ENCODE measurements at regions not wholly inside any gene's neighbourhood (a gene's known extent, or its start where the extent isn't known, plus 50 kb on each side); places are given as distances from the start of the nearest gene placed in this dataset.

- H3K9me3 ChIP-seq (ENCODE audit: low read depth), result no peaks in the 10 kb centered on the region
Measured at GRCh38 chr6:170134471-170135440, 156.1 kb downstream of the DLL1 start.

GRCh38 chr6:170134031-170134470, 156.8 kb downstream of the DLL1 start:
- Histone ChIP-seq H3K9me2 (ENCODE audit: insufficient read depth) (no peaks in the 10 kb centered on the region), H3K9ac (no peak overlapping the region), H3K4me1 (ENCODE audit: insufficient read depth) (no peaks in the 10 kb centered on the region), H3K36me3 (ENCODE audit: low read depth) (no peaks in the 10 kb centered on the region), H3K9me3 (ENCODE audit: low read depth) (no peaks in the 10 kb centered on the region), H3K4me2 (ENCODE audit: unreplicated experiment) (no peak overlapping the region), H2AFZ (no peak overlapping the region), H3K27me3 (replicated peaks; ENCODE audit: insufficient read depth) (no peaks in the 10 kb centered on the region), H3K4me3 (no peak overlapping the region), H4K20me1 (ENCODE audit: insufficient read depth) (no peaks in the 10 kb centered on the region), H3F3A (ENCODE audit: insufficient read depth) (no peaks in the 10 kb centered on the region), H3K79me2 (ENCODE audit: insufficient read depth) (no peaks in the 10 kb centered on the region), H3K27ac (no peak overlapping the region)
- TF ChIP-seq EZH2phosphoT487 (IDR thresholded peaks at IDR 0.05; ENCODE audit: insufficient read depth, low read depth) (no peak), EZH2 (IDR thresholded peaks at IDR 0.05; ENCODE audit: insufficient read depth, poor library complexity, severe bottlenecking) (no peak)
- WGBS, 2 experiments (ENCODE audit: low coverage in 1 of 2, low lambda C conversion rate in 2 of 2, missing lambda C conversion rate in 2 of 2), result 73 to 74% methylated on average over 17 of the region's 17 CpGs
- DNase-seq, result no peak
- in situ Hi-C loops (cut with MboI), result no loop called here

More at GRCh38 chr6:170134471-170135440, 156.1 kb downstream of the DLL1 start:
- H3K4me1 ChIP-seq (ENCODE audit: insufficient read depth), result no peaks in the 10 kb centered on the region
- H4K20me1 ChIP-seq (ENCODE audit: insufficient read depth), result no peaks in the 10 kb centered on the region
- TF ChIP-seq EZH2 (IDR thresholded peaks at IDR 0.05; ENCODE audit: insufficient read depth, poor library complexity, severe bottlenecking) (no peak), EZH2phosphoT487 (IDR thresholded peaks at IDR 0.05; ENCODE audit: insufficient read depth, low read depth) (no peak)
- in situ Hi-C loops (cut with MboI), result no loop called here
- no peak overlapping the region for H3K4me3 ChIP-seq
- no peak overlapping the region for H2AFZ ChIP-seq
- H3K27me3 ChIP-seq (replicated peaks; ENCODE audit: insufficient read depth), result no peaks in the 10 kb centered on the region
- H3K36me3 ChIP-seq (ENCODE audit: low read depth), result no peaks in the 10 kb centered on the region
- H3K9me2 ChIP-seq (ENCODE audit: insufficient read depth), result no peaks in the 10 kb centered on the region
- no peak overlapping the region for H3K27ac ChIP-seq
- DNase-seq, result no peak
- H3K4me2 ChIP-seq (ENCODE audit: unreplicated experiment), result no peak overlapping the region
- H3F3A ChIP-seq (ENCODE audit: insufficient read depth), result no peaks in the 10 kb centered on the region
- WGBS, 2 experiments (ENCODE audit: low coverage in 1 of 2, low lambda C conversion rate in 2 of 2, missing lambda C conversion rate in 2 of 2), result 71 to 74% methylated on average over 30 of the region's 31 CpGs
- H3K79me2 ChIP-seq (ENCODE audit: insufficient read depth), result no peaks in the 10 kb centered on the region
- no peak overlapping the region for H3K9ac ChIP-seq

GRCh38 chr6:170132561-170132991, 158.3 kb downstream of the DLL1 start:
- no peaks in the 10 kb centered on the region for H3K9me2 ChIP-seq (ENCODE audit: insufficient read depth)
- no peak for TF ChIP-seq EZH2 (IDR thresholded peaks at IDR 0.05; ENCODE audit: insufficient read depth, poor library complexity, severe bottlenecking)
- H3K4me2 ChIP-seq (ENCODE audit: unreplicated experiment), result no peak overlapping the region
- no peaks in the 10 kb centered on the region for H3K4me1 ChIP-seq (ENCODE audit: insufficient read depth)
- H3K36me3 ChIP-seq (ENCODE audit: low read depth), result no peaks in the 10 kb centered on the region
- H3K9me3 ChIP-seq (ENCODE audit: low read depth), result no peaks in the 10 kb centered on the region
- H3K79me2 ChIP-seq (ENCODE audit: insufficient read depth), result no peaks in the 10 kb centered on the region
- H3F3A ChIP-seq (ENCODE audit: insufficient read depth), result no peaks in the 10 kb centered on the region
- H4K20me1 ChIP-seq (ENCODE audit: insufficient read depth), result no peaks in the 10 kb centered on the region
- no peaks in the 10 kb centered on the region for H3K27me3 ChIP-seq (replicated peaks; ENCODE audit: insufficient read depth)
- H3K9ac ChIP-seq, result no peak overlapping the region
- H3K4me3 ChIP-seq, result no peak overlapping the region
- DNase-seq, result no peak
- in situ Hi-C loops (cut with MboI), result no loop called here
- H2AFZ ChIP-seq, result no peak overlapping the region
- 53 to 54% methylated on average over 9 to 10 of the region's 10 CpGs for WGBS, 2 experiments (ENCODE audit: low coverage in 1 of 2, low lambda C conversion rate in 2 of 2, missing lambda C conversion rate in 2 of 2)
- H3K27ac ChIP-seq, result no peak overlapping the region

- no peaks in the 10 kb centered on the region for H3F3A ChIP-seq (ENCODE audit: insufficient read depth)
- no peak overlapping the region for H3K27ac ChIP-seq
- 55 to 63% methylated on average over 11 of the region's 11 CpGs for WGBS, 2 experiments (ENCODE audit: low coverage in 1 of 2, low lambda C conversion rate in 2 of 2, missing lambda C conversion rate in 2 of 2)
- H3K4me1 ChIP-seq (ENCODE audit: insufficient read depth), result no peaks in the 10 kb centered on the region
- H4K20me1 ChIP-seq (ENCODE audit: insufficient read depth), result no peaks in the 10 kb centered on the region
- no peaks in the 10 kb centered on the region for H3K36me3 ChIP-seq (ENCODE audit: low read depth)
- H3K9ac ChIP-seq, result no peak overlapping the region
- no peak overlapping the region for H3K4me3 ChIP-seq
- in situ Hi-C loops (cut with MboI), result no loop called here
- H3K9me2 ChIP-seq (ENCODE audit: insufficient read depth), result no peaks in the 10 kb centered on the region
- no peak for DNase-seq
- H3K4me2 ChIP-seq (ENCODE audit: unreplicated experiment), result no peak overlapping the region
- TF ChIP-seq EZH2phosphoT487 (IDR thresholded peaks at IDR 0.05; ENCODE audit: insufficient read depth, low read depth) (no peak), EZH2 (IDR thresholded peaks at IDR 0.05; ENCODE audit: insufficient read depth, poor library complexity, severe bottlenecking) (no peak)
- no peaks in the 10 kb centered on the region for H3K27me3 ChIP-seq (replicated peaks; ENCODE audit: insufficient read depth)
- H3K79me2 ChIP-seq (ENCODE audit: insufficient read depth), result no peaks in the 10 kb centered on the region
- H3K9me3 ChIP-seq (ENCODE audit: low read depth), result no peaks in the 10 kb centered on the region
- no peak overlapping the region for H2AFZ ChIP-seq
Measured at GRCh38 chr6:170132011-170132521, 158.8 kb downstream of the DLL1 start.
